HEK293 (cell line): ENCODE measurements at regions not wholly inside any gene's neighbourhood (a gene's known extent, or its start where the extent isn't known, plus 50 kb on each side); places are given as distances from the start of the nearest gene placed in this dataset.

ENCODE experiments used
- CTCF ChIA-PET: fragments of 350-600 bp; formaldehyde crosslinking; extraction: SDS; loops from one replicate; lab custom pipeline; 2021; ENCODE audit warnings: antibody characterized with exemption; lab: Yijun Ruan, JAX
- POLR2A ChIA-PET: fragments of 300-600 bp; formaldehyde crosslinking; extraction: SDS; loops from one replicate; lab custom pipeline; 2020; ENCODE audit warnings: antibody characterized with exemption, inconsistent platforms; lab: Yijun Ruan, JAX
- H3K27ac ChIP-seq: fragments of 200-500 bp; sonication (Bioruptor generic); 2 replicates; pipeline ENCODE4 v1.5.1; 2014; ENCODE audit warnings: low read depth, low read length, control low read depth, inconsistent platforms; ENCODE audit errors: extremely low read depth
- H3K36me3 ChIP-seq, 2 experiments: fragments of 200-500 bp in 1 of 2; sonication (Bioruptor generic) in 1 of 2; 1 replicate in 1 of 2; 2 replicates in 1 of 2; pipeline ENCODE4 v1.5.1; 2014 to 2017; ENCODE audit warnings: inconsistent platforms in 2 of 2, low read length in 2 of 2; ENCODE audit not compliant: control insufficient read depth in 2 of 2, insufficient read depth in 1 of 2
- H3K4me1 ChIP-seq: fragments of 200-500 bp; sonication (Bioruptor generic); 2 replicates; pipeline ENCODE4 v1.5.1; 2014; ENCODE audit warnings: mild to moderate bottlenecking, low read length, inconsistent platforms; ENCODE audit not compliant: control insufficient read depth, insufficient read depth
- H3K4me3 ChIP-seq: 2 replicates; pipeline ENCODE4 v1.5.1; 2011; ENCODE audit warnings: low read depth, mild to moderate bottlenecking, control low read depth, low read length, moderate library complexity
- H3K9me3 ChIP-seq: fragments of 200-500 bp; sonication (Bioruptor generic); 2 replicates; pipeline ENCODE4 v1.5.1; 2014; ENCODE audit warnings: low read depth, low read length, inconsistent platforms; ENCODE audit not compliant: control insufficient read depth, insufficient read depth
- ATF2 ChIP-seq: fragments of 450-650 bp; formaldehyde crosslinking; IDR thresholded peaks from 2 replicates; pipeline ENCODE4 v1.5.1; 2016; ENCODE audit warnings: missing biosample characterization, missing genetic modification characterization, low read depth
- HOXD13 ChIP-seq: sonication (generic); formaldehyde crosslinking; IDR thresholded peaks from 2 replicates; pipeline ENCODE4 v1.8.0; 2022; ENCODE audit warnings: missing genetic modification reagents, borderline replicate concordance
- PRDM10 ChIP-seq: fragments of 450-650 bp; formaldehyde crosslinking; IDR thresholded peaks from 2 replicates; pipeline ENCODE4 v1.5.1; 2016; ENCODE audit warnings: missing biosample characterization, missing genetic modification characterization
- SP3 ChIP-seq: fragments of 450-650 bp; formaldehyde crosslinking; IDR thresholded peaks from 2 replicates; pipeline ENCODE4 v1.5.1; 2016; ENCODE audit warnings: missing biosample characterization, missing genetic modification characterization
- SP7 ChIP-seq: fragments of 450-650 bp; formaldehyde crosslinking; IDR thresholded peaks from 2 replicates; pipeline ENCODE4 v1.5.1; 2016; ENCODE audit warnings: missing biosample characterization, missing genetic modification characterization
- ZBTB10 ChIP-seq: fragments of 450-650 bp; formaldehyde crosslinking; IDR thresholded peaks from 2 replicates; pipeline ENCODE4 v1.5.1; 2016; ENCODE audit warnings: missing biosample characterization, missing genetic modification characterization
- ZBTB17 ChIP-seq: fragments of 450-650 bp; formaldehyde crosslinking; IDR thresholded peaks from 2 replicates; pipeline ENCODE4 v1.5.1; 2016; ENCODE audit warnings: missing biosample characterization, missing genetic modification characterization
- ZNF133 ChIP-seq: fragments of 450-650 bp; formaldehyde crosslinking; IDR thresholded peaks from 2 replicates; pipeline ENCODE4 v1.5.1; 2016; ENCODE audit warnings: missing biosample characterization, missing genetic modification characterization
- ZNF148 ChIP-seq: fragments of 450-650 bp; formaldehyde crosslinking; IDR thresholded peaks from 2 replicates; pipeline ENCODE4 v1.5.0; 2017; ENCODE audit warnings: missing biosample characterization, missing genetic modification characterization, borderline replicate concordance
- ZNF174 ChIP-seq: fragments of 450-650 bp; formaldehyde crosslinking; IDR thresholded peaks from 2 replicates; pipeline ENCODE4 v1.5.0; 2017; ENCODE audit warnings: missing biosample characterization, mild to moderate bottlenecking, missing genetic modification characterization
- ZNF184 ChIP-seq: fragments of 450-650 bp; IDR thresholded peaks from 2 replicates; pipeline ENCODE4 v1.5.1; 2018; ENCODE audit warnings: missing biosample characterization, mild to moderate bottlenecking, missing genetic modification characterization
- ZNF366 ChIP-seq: fragments of 450-650 bp; formaldehyde crosslinking; conservative IDR thresholded peaks from 2 replicates; pipeline ENCODE4 v1.5.1; 2016; ENCODE audit warnings: missing biosample characterization, missing genetic modification characterization
- ZNF426 ChIP-seq: fragments of 450-650 bp; formaldehyde crosslinking; IDR thresholded peaks from 2 replicates; pipeline ENCODE4 v1.5.1; 2017; ENCODE audit warnings: missing biosample characterization, missing genetic modification characterization, mild to moderate bottlenecking, inconsistent platforms, moderate library complexity
- ZNF571 ChIP-seq: fragments of 450-650 bp; formaldehyde crosslinking; IDR thresholded peaks from 2 replicates; pipeline ENCODE4 v1.5.0; 2017; ENCODE audit warnings: missing biosample characterization, missing genetic modification characterization
- ZNF707 ChIP-seq: fragments of 450-650 bp; formaldehyde crosslinking; IDR thresholded peaks from 2 replicates; pipeline ENCODE4 v1.5.1; 2016; ENCODE audit warnings: missing biosample characterization, missing genetic modification characterization
- ZNF777 ChIP-seq: fragments of 450-650 bp; formaldehyde crosslinking; IDR thresholded peaks from 2 replicates; pipeline ENCODE4 v1.5.1; 2017; ENCODE audit warnings: missing biosample characterization, missing genetic modification characterization, borderline replicate concordance
- ZSCAN5A ChIP-seq: fragments of 450-650 bp; formaldehyde crosslinking; IDR thresholded peaks from 2 replicates; pipeline ENCODE4 v1.5.1; 2016; ENCODE audit warnings: missing biosample characterization, missing genetic modification characterization

- ChIA-PET POLR2A (no interaction called here), CTCF (no interaction called here)
- no peak overlapping the region for H3K4me3 ChIP-seq
- no peak overlapping the region for H3K27ac ChIP-seq
- H3K36me3 ChIP-seq, result no peaks in the 10 kb centered on the region
- no peaks in the 10 kb centered on the region for H3K9me3 ChIP-seq
- H3K4me1 ChIP-seq, result no peaks in the 10 kb centered on the region
- TF ChIP-seq ZNF366 (tag by site-specific recombination) (no peak), ZNF174 (no peak), ZBTB17 (tag by site-specific recombination) (no peak)
Observed at GRCh38 chr3:160127308-160127707, 97.9 kb upstream of the C3orf80 start.

- no peaks in the 10 kb centered on the region for H3K36me3 ChIP-seq
- POLR2A ChIA-PET, result no interaction called here
- H3K27ac ChIP-seq, result no peak overlapping the region
- no peaks in the 10 kb centered on the region for H3K9me3 ChIP-seq
- CTCF ChIA-PET, result interaction anchor here (0.6 kb wide), 1 partner anchor 10 kb away, joined by 3 read pairs; no protein-coding TSS in a partner anchor
- H3K4me3 ChIP-seq, result no peak overlapping the region
- no peaks in the 10 kb centered on the region for H3K4me1 ChIP-seq
- no peak for TF ChIP-seq ZNF707 (tag by site-specific recombination)
- TF ChIP-seq ZNF777, result no peak
- TF ChIP-seq ZNF184 (tag by site-specific recombination), result no peak
- no peak for TF ChIP-seq ZNF133 (tag by site-specific recombination)
- TF ChIP-seq PRDM10 (tag by site-specific recombination), result no peak
- no peak for TF ChIP-seq ZNF148 (tag by site-specific recombination)
- TF ChIP-seq ZNF426 (tag by site-specific recombination), result no peak
- TF ChIP-seq ZBTB10 (tag by site-specific recombination), result no peak
- no peak for TF ChIP-seq ZSCAN5A (tag by site-specific recombination)
- TF ChIP-seq SP3 (tag by site-specific recombination), result no peak
- TF ChIP-seq HOXD13 (CRISPR knock-in tag), result no peak
- TF ChIP-seq ATF2 (tag by site-specific recombination), result no peak
- TF ChIP-seq SP7 (tag by site-specific recombination), result no peak
- no peak for TF ChIP-seq ZNF571 (tag by site-specific recombination)
- TF ChIP-seq, all 188 proteins: peak for 0
Observed at GRCh38 chr3:160128056-160128455, 97.2 kb upstream of the C3orf80 start.
